Esophagus muscularis mucosa (tissue), 4 donors: ENCODE measurements at regions not wholly inside any gene's neighbourhood (a gene's known extent, or its start where the extent isn't known, plus 50 kb on each side); places are given as distances from the start of the nearest gene placed in this dataset.

Source experiments
- EP300 ChIP-seq: sonication (generic); formaldehyde crosslinking; IDR thresholded peaks from one replicate; pipeline ENCODE4 v1.6.1; 2017; ENCODE audit warnings: antibody characterized with exemption
- POLR2AphosphoS5 ChIP-seq, 2 donors: sonication (generic); formaldehyde crosslinking; IDR thresholded peaks; one replicate each; pipeline ENCODE4 v1.6.1; 2017; ENCODE audit warnings: antibody characterized with exemption in 2 of 2
- TF ChIP-seq, protein P1 (sequence below), 3 experiments: fragments of 200-600 bp in 2 of 3; fragments of 450-650 bp in 1 of 3; sonication (generic) in 2 of 3; IDR thresholded peaks; one replicate each; pipeline ENCODE4 v1.5.1; 2017 to 2019; ENCODE audit warnings: antibody characterized with exemption in 3 of 3, mild to moderate bottlenecking in 2 of 3, moderate library complexity in 1 of 3

DNA sequence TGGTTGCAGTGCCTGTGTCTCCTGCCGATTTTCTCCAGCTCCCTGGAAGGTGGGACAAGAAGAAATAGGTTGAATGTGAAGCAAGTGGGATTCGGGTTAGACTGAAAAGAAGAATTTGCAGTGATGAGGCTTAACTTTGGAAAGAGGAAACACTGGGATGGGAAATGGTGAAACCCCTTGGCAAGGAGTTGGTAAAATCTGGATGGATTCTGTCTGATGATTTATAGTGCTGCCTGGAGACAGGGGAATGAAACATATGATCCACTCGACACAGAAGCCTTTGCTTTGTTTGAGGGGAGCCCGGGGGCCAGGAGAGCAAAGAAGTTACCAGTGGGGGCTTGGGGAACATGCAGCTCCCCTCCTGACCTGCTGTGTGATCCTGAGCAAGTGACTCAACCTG lies 67.2 kb downstream of the UBIAD1 start:
- TF ChIP-seq EP300 (no peak), POLR2AphosphoS5 (IDR thresholded peaks at IDR 0.05) (no peak)
- TF ChIP-seq, protein P1, sequence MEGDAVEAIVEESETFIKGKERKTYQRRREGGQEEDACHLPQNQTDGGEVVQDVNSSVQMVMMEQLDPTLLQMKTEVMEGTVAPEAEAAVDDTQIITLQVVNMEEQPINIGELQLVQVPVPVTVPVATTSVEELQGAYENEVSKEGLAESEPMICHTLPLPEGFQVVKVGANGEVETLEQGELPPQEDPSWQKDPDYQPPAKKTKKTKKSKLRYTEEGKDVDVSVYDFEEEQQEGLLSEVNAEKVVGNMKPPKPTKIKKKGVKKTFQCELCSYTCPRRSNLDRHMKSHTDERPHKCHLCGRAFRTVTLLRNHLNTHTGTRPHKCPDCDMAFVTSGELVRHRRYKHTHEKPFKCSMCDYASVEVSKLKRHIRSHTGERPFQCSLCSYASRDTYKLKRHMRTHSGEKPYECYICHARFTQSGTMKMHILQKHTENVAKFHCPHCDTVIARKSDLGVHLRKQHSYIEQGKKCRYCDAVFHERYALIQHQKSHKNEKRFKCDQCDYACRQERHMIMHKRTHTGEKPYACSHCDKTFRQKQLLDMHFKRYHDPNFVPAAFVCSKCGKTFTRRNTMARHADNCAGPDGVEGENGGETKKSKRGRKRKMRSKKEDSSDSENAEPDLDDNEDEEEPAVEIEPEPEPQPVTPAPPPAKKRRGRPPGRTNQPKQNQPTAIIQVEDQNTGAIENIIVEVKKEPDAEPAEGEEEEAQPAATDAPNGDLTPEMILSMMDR (IDR thresholded peaks at IDR 0.05), result no peak
